IMR-90 (cell line): ENCODE measurements at regions not wholly inside any gene's neighbourhood (a gene's known extent, or its start where the extent isn't known, plus 50 kb on each side); places are given as distances from the start of the nearest gene placed in this dataset.

Source experiments
- CEBPB ChIP-seq: IDR thresholded peaks from 2 replicates; pipeline ENCODE4 v1.6.1; 2012; ENCODE audit warnings: low read depth, low read length, improper control_type of control experiment
- CHD1 ChIP-seq: IDR thresholded peaks from 2 replicates; pipeline ENCODE4 v1.6.1; 2012; ENCODE audit warnings: low read depth, low read length, improper control_type of control experiment
- MXI1 ChIP-seq: IDR thresholded peaks from 2 replicates; pipeline ENCODE4 v1.6.1; 2012; ENCODE audit warnings: low read depth, mild to moderate bottlenecking, low read length, moderate library complexity, borderline replicate concordance
- NFE2L2 ChIP-seq: fragments of 150-350 bp; IDR thresholded peaks from 2 replicates; pipeline ENCODE4 v1.6.1; 2016; ENCODE audit warnings: low read depth, mild to moderate bottlenecking, low read length
- POLR2A ChIP-seq: IDR thresholded peaks from 2 replicates; pipeline ENCODE4 v1.6.1; 2012; ENCODE audit warnings: mild to moderate bottlenecking, low read depth, low read length
- RAD21 ChIP-seq: IDR thresholded peaks from 2 replicates; pipeline ENCODE4 v1.6.1; 2012; ENCODE audit warnings: low read length, improper control_type of control experiment
- RFX5 ChIP-seq: IDR thresholded peaks from 2 replicates; pipeline ENCODE4 v1.8.0; 2012; ENCODE audit warnings: low read depth, mild to moderate bottlenecking, low read length, moderate library complexity
- TF ChIP-seq, protein P1 (sequence below): conservative IDR thresholded peaks from 2 replicates; pipeline ENCODE4 v1.5.1; 2012; ENCODE audit warnings: mild to moderate bottlenecking, low read depth, low read length, improper control_type of control experiment

DNA sequence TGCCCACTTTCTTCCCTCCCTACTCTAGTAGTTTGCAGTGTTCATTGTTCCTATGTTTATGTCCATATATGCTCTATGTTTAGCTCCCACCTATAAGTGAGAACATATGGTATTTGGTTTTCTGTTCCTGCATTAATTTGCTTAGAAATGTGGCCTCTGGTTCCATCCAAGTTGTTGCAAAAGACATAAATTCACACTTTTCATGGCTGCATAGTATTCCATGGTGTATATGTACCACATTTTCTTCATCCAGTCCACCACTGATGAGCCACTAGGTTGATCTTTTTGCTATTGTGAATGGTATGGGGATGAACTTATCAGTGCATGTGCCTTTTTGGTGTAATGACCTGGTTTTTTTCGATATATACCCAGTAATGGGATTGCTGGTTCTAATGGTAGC lies 1089.1 kb downstream of the GRM8 start:
- TF ChIP-seq, protein P1, sequence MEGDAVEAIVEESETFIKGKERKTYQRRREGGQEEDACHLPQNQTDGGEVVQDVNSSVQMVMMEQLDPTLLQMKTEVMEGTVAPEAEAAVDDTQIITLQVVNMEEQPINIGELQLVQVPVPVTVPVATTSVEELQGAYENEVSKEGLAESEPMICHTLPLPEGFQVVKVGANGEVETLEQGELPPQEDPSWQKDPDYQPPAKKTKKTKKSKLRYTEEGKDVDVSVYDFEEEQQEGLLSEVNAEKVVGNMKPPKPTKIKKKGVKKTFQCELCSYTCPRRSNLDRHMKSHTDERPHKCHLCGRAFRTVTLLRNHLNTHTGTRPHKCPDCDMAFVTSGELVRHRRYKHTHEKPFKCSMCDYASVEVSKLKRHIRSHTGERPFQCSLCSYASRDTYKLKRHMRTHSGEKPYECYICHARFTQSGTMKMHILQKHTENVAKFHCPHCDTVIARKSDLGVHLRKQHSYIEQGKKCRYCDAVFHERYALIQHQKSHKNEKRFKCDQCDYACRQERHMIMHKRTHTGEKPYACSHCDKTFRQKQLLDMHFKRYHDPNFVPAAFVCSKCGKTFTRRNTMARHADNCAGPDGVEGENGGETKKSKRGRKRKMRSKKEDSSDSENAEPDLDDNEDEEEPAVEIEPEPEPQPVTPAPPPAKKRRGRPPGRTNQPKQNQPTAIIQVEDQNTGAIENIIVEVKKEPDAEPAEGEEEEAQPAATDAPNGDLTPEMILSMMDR: no peak
- TF ChIP-seq POLR2A: no peak
- no peak for TF ChIP-seq MXI1
- no peak for TF ChIP-seq RAD21
- TF ChIP-seq CHD1: no peak
- no peak for TF ChIP-seq CEBPB
- TF ChIP-seq NFE2L2: no peak
- no peak for TF ChIP-seq RFX5
